OCI-LY3 (cell line): ENCODE measurements at regions not wholly inside any gene's neighbourhood (a gene's known extent, or its start where the extent isn't known, plus 50 kb on each side); places are given as distances from the start of the nearest gene placed in this dataset.

Source experiments
- EZH2phosphoT487 ChIP-seq: fragments of 200-600 bp; shearing (Covaris generic); IDR thresholded peaks from 2 replicates; pipeline ENCODE4 v1.6.1; 2018; ENCODE audit warnings: antibody characterized with exemption, mixed run types, low read depth
- TF ChIP-seq, protein P1 (sequence below): fragments of 200-600, 300-600 bp; sonication (generic); IDR thresholded peaks from 2 replicates; pipeline ENCODE4 v1.5.1; 2014; ENCODE audit warnings: antibody characterized with exemption, low read length, low read depth

DNA sequence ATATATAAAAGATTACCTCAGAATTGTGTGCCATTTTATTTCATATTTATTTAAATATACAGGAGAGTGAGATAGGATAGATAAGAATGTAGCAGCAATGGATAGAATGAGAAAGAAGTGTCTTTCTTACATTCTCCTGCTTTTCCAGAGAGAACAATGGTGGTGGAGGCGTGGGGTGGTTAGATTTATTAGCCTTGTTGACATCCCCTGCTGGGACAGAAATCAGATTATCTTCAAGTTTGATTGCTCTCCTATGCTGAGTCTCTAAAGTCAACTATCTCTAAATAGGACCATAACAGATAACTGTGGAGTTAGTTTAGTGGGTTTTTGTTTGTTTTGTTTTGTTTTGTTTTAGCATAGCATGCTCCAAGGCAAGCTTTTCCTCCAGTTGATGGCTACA, 397.6 kb downstream of the LRFN5 start:
- TF ChIP-seq, protein P1, sequence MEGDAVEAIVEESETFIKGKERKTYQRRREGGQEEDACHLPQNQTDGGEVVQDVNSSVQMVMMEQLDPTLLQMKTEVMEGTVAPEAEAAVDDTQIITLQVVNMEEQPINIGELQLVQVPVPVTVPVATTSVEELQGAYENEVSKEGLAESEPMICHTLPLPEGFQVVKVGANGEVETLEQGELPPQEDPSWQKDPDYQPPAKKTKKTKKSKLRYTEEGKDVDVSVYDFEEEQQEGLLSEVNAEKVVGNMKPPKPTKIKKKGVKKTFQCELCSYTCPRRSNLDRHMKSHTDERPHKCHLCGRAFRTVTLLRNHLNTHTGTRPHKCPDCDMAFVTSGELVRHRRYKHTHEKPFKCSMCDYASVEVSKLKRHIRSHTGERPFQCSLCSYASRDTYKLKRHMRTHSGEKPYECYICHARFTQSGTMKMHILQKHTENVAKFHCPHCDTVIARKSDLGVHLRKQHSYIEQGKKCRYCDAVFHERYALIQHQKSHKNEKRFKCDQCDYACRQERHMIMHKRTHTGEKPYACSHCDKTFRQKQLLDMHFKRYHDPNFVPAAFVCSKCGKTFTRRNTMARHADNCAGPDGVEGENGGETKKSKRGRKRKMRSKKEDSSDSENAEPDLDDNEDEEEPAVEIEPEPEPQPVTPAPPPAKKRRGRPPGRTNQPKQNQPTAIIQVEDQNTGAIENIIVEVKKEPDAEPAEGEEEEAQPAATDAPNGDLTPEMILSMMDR: no peak
- TF ChIP-seq EZH2phosphoT487: no peak
